ENCODE measurements at regions not wholly inside any gene's neighbourhood (a gene's known extent, or its start where the extent isn't known, plus 50 kb on each side); places are given as distances from the start of the nearest gene placed in this dataset.
"Not testable (repeated sequence)": the region's sequence is repeated elsewhere in the genome, so short reads cannot be mapped to it uniquely, and the experiment has no call there.

- no peak for TF ChIP-seq EZH2phosphoT487 (IDR thresholded peaks at IDR 0.05; ENCODE audit: borderline replicate concordance, low read depth, low read length)
- TF ChIP-seq CTCF (conservative IDR thresholded peaks at IDR 0.05; ENCODE audit: low read length) = no peak
- Histone ChIP-seq H3K27ac (ENCODE audit: low read depth, low read length, poor library complexity, severe bottlenecking) (no peak overlapping the region), H4K20me1 (ENCODE audit: insufficient read depth, low read length) (no peaks in the 10 kb centered on the region), H3K36me3 (ENCODE audit: insufficient read depth, low read length) (no peaks in the 10 kb centered on the region), H3K79me2 (ENCODE audit: insufficient read depth, low read depth, low read length) (no peaks in the 10 kb centered on the region), H3K4me2 (ENCODE audit: low read length) (no peak overlapping the region), H3K9me2 (ENCODE audit: insufficient read depth, low read length) (no peaks in the 10 kb centered on the region), H3K9me3 (ENCODE audit: low read length) (no peaks in the 10 kb centered on the region), H2AFZ (ENCODE audit: low read length) (no peak overlapping the region), H3K4me3 (ENCODE audit: low read depth, low read length, poor library complexity, severe bottlenecking) (no peak overlapping the region), H3K4me1 (ENCODE audit: insufficient read depth, low read length, poor library complexity, severe bottlenecking) (peaks cover 9% of the 10 kb centered on the region)
- no TSS peak for BruUV-seq (replicated peaks)
- intact Hi-C loops (cut with micrococcal nuclease; ENCODE audit: unreplicated experiment) = no loop called here
- ChIA-PET CTCF (ENCODE audit: unreplicated experiment) (no interaction called here), POLR2A (no interaction called here)
- DNase-seq (ENCODE audit: low spot score) = no peak
Observed at GRCh38 chr4:38532908-38533499, 131.0 kb upstream of the KLF3 start.

GRCh38 chr4:38534344-38535045 lies 129.5 kb upstream of the KLF3 start:
- no peak overlapping the region for H3K27ac ChIP-seq (ENCODE audit: low read depth, low read length, poor library complexity, severe bottlenecking)
- intact Hi-C loops (cut with micrococcal nuclease; ENCODE audit: unreplicated experiment) = no loop called here
- DNase-seq (ENCODE audit: low spot score) = no peak
- no peaks in the 10 kb centered on the region for H3K36me3 ChIP-seq (ENCODE audit: insufficient read depth, low read length)
- no peak overlapping the region for H3K4me3 ChIP-seq (ENCODE audit: low read depth, low read length, poor library complexity, severe bottlenecking)
- ChIA-PET CTCF (ENCODE audit: unreplicated experiment) (no interaction called here), POLR2A (interaction anchor here (1.0 kb wide), 1 partner anchor 360 kb away, joined by 3 read pairs; no protein-coding TSS in a partner anchor)
- no peaks in the 10 kb centered on the region for H4K20me1 ChIP-seq (ENCODE audit: insufficient read depth, low read length)
- no TSS peak for BruUV-seq (replicated peaks)
- H3K9me3 ChIP-seq (ENCODE audit: low read length) = no peaks in the 10 kb centered on the region
- H3K79me2 ChIP-seq (ENCODE audit: insufficient read depth, low read depth, low read length) = no peaks in the 10 kb centered on the region
- H2AFZ ChIP-seq (ENCODE audit: low read length) = no peak overlapping the region
- no peak overlapping the region for H3K4me2 ChIP-seq (ENCODE audit: low read length)
- H3K4me1 ChIP-seq (ENCODE audit: insufficient read depth, low read length, poor library complexity, severe bottlenecking) = peaks cover 5% of the 10 kb centered on the region
- no peaks in the 10 kb centered on the region for H3K9me2 ChIP-seq (ENCODE audit: insufficient read depth, low read length)
- no peak for TF ChIP-seq CTCF (conservative IDR thresholded peaks at IDR 0.05; ENCODE audit: low read length)
- TF ChIP-seq EZH2phosphoT487 (IDR thresholded peaks at IDR 0.05; ENCODE audit: borderline replicate concordance, low read depth, low read length) = no peak

- BruUV-seq (replicated peaks); H3K4me1 ChIP-seq (ENCODE audit: insufficient read depth, low read length, poor library complexity, severe bottlenecking); H3K79me2 ChIP-seq (ENCODE audit: insufficient read depth, low read depth, low read length); intact Hi-C loops (cut with micrococcal nuclease; ENCODE audit: unreplicated experiment); H3K27ac ChIP-seq (ENCODE audit: low read depth, low read length, poor library complexity, severe bottlenecking); H4K20me1 ChIP-seq (ENCODE audit: insufficient read depth, low read length); H3K4me2 ChIP-seq (ENCODE audit: low read length); CTCF ChIA-PET (ENCODE audit: unreplicated experiment); DNase-seq (ENCODE audit: low spot score); H3K4me3 ChIP-seq (ENCODE audit: low read depth, low read length, poor library complexity, severe bottlenecking); H3K36me3 ChIP-seq (ENCODE audit: insufficient read depth, low read length); H3K9me2 ChIP-seq (ENCODE audit: insufficient read depth, low read length); H3K9me3 ChIP-seq (ENCODE audit: low read length); H2AFZ ChIP-seq (ENCODE audit: low read length): not testable (repeated sequence)
- POLR2A ChIA-PET = interaction anchor here (1.0 kb wide), 1 partner anchor 361 kb away, joined by 3 read pairs; no protein-coding TSS in a partner anchor
Observed at GRCh38 chr4:38535071-38535470, 128.9 kb upstream of the KLF3 start.

Measured in OCI-LY7 (cell line).